ENCODE measurements at regions not wholly inside any gene's neighbourhood (a gene's known extent, or its start where the extent isn't known, plus 50 kb on each side); places are given as distances from the start of the nearest gene placed in this dataset.

- H3K4me1 ChIP-seq (ENCODE audit: control insufficient read depth in 2 of 2, insufficient read depth in 2 of 2, low read length in 2 of 2): peaks cover 0 to 7% of the 10 kb centered on the region in 2 donors
- DNase-seq (ENCODE audit: low read depth in 6 of 9, low spot score in 9 of 9): no peak
- no peaks in the 10 kb centered on the region for H3K36me3 ChIP-seq (ENCODE audit: control insufficient read depth in 2 of 2, insufficient read depth in 2 of 2, low read length in 1 of 2)
- H3K27me3 ChIP-seq (ENCODE audit: control insufficient read depth in 2 of 2, insufficient read depth in 1 of 2, low read length in 1 of 2): no peaks in the 10 kb centered on the region
- no peak overlapping the region for H3K4me3 ChIP-seq (ENCODE audit: low read length in 2 of 2)
- H3K27ac ChIP-seq (ENCODE audit: low read depth in 1 of 2, low read length in 1 of 2): no peak overlapping the region
- 42% methylated on average over 2 of the region's 2 CpGs for WGBS
- H3K9me3 ChIP-seq (ENCODE audit: control insufficient read depth in 2 of 2, insufficient read depth in 1 of 2, low read length in 1 of 2): no peaks in the 10 kb centered on the region
Measured at GRCh38 chr3:103055021-103055520, 620.3 kb downstream of the ZPLD1 start.

- 65% methylated on average over 3 of the region's 3 CpGs for WGBS
- DNase-seq (ENCODE audit: low read depth in 6 of 9, low spot score in 9 of 9): no peak
- Histone ChIP-seq H3K4me3 (ENCODE audit: low read length in 2 of 2) (no peak overlapping the region), H3K9me3 (ENCODE audit: control insufficient read depth in 2 of 2, insufficient read depth in 1 of 2, low read length in 1 of 2) (no peaks in the 10 kb centered on the region), H3K27ac (ENCODE audit: low read depth in 1 of 2, low read length in 1 of 2) (no peak overlapping the region), H3K36me3 (ENCODE audit: control insufficient read depth in 2 of 2, insufficient read depth in 2 of 2, low read length in 1 of 2) (no peaks in the 10 kb centered on the region), H3K4me1 (ENCODE audit: control insufficient read depth in 2 of 2, insufficient read depth in 2 of 2, low read length in 2 of 2) (peaks cover 0 to 7% of the 10 kb centered on the region in 2 donors), H3K27me3 (ENCODE audit: control insufficient read depth in 2 of 2, insufficient read depth in 1 of 2, low read length in 1 of 2) (no peaks in the 10 kb centered on the region)
Measured at GRCh38 chr3:103056542-103056941, 621.7 kb downstream of the ZPLD1 start.

- Histone ChIP-seq H3K27ac (ENCODE audit: low read depth in 1 of 2, low read length in 1 of 2) (no peak overlapping the region), H3K4me3 (ENCODE audit: low read length in 2 of 2) (no peak overlapping the region), H3K4me1 (ENCODE audit: control insufficient read depth in 2 of 2, insufficient read depth in 2 of 2, low read length in 2 of 2) (peaks cover 0 to 7% of the 10 kb centered on the region in 2 donors), H3K9me3 (ENCODE audit: control insufficient read depth in 2 of 2, insufficient read depth in 1 of 2, low read length in 1 of 2) (no peaks in the 10 kb centered on the region), H3K36me3 (ENCODE audit: control insufficient read depth in 2 of 2, insufficient read depth in 2 of 2, low read length in 1 of 2) (no peaks in the 10 kb centered on the region), H3K27me3 (ENCODE audit: control insufficient read depth in 2 of 2, insufficient read depth in 1 of 2, low read length in 1 of 2) (no peaks in the 10 kb centered on the region)
- WGBS: 92% methylated on average over 6 of the region's 6 CpGs
- no peak for DNase-seq (ENCODE audit: low read depth in 6 of 9, low spot score in 9 of 9)
Measured at GRCh38 chr3:103057003-103057402, 622.2 kb downstream of the ZPLD1 start.

- no peak overlapping the region for H3K4me3 ChIP-seq (ENCODE audit: low read length in 2 of 2)
- no peak overlapping the region for H3K27ac ChIP-seq (ENCODE audit: low read depth in 1 of 2, low read length in 1 of 2)
- no peaks in the 10 kb centered on the region for H3K9me3 ChIP-seq (ENCODE audit: control insufficient read depth in 2 of 2, insufficient read depth in 1 of 2, low read length in 1 of 2)
- peak in 3 of 9 donors; percentile 5 to 52 (median 10) for DNase-seq (ENCODE audit: low read depth in 6 of 9, low spot score in 9 of 9)
- H3K36me3 ChIP-seq (ENCODE audit: control insufficient read depth in 2 of 2, insufficient read depth in 2 of 2, low read length in 1 of 2): no peaks in the 10 kb centered on the region
- no peaks in the 10 kb centered on the region for H3K27me3 ChIP-seq (ENCODE audit: control insufficient read depth in 2 of 2, insufficient read depth in 1 of 2, low read length in 1 of 2)
- peaks cover 0 to 7% of the 10 kb centered on the region in 2 donors for H3K4me1 ChIP-seq (ENCODE audit: control insufficient read depth in 2 of 2, insufficient read depth in 2 of 2, low read length in 2 of 2)
Measured at GRCh38 chr3:103057487-103057886, 622.7 kb downstream of the ZPLD1 start.

- H3K9me3 ChIP-seq (ENCODE audit: control insufficient read depth in 2 of 2, insufficient read depth in 1 of 2, low read length in 1 of 2): no peaks in the 10 kb centered on the region
- no peak for DNase-seq (ENCODE audit: low read depth in 6 of 9, low spot score in 9 of 9)
- WGBS: 86% methylated on average over 2 of the region's 2 CpGs
- no peak overlapping the region for H3K4me3 ChIP-seq (ENCODE audit: low read length in 2 of 2)
- H3K27me3 ChIP-seq (ENCODE audit: control insufficient read depth in 2 of 2, insufficient read depth in 1 of 2, low read length in 1 of 2): no peaks in the 10 kb centered on the region
- no peak overlapping the region for H3K27ac ChIP-seq (ENCODE audit: low read depth in 1 of 2, low read length in 1 of 2)
- peaks cover 0 to 7% of the 10 kb centered on the region in 2 donors for H3K4me1 ChIP-seq (ENCODE audit: control insufficient read depth in 2 of 2, insufficient read depth in 2 of 2, low read length in 2 of 2)
- no peaks in the 10 kb centered on the region for H3K36me3 ChIP-seq (ENCODE audit: control insufficient read depth in 2 of 2, insufficient read depth in 2 of 2, low read length in 1 of 2)
Measured at GRCh38 chr3:103059432-103059831, 624.6 kb downstream of the ZPLD1 start.

GRCh38 chr3:103060242-103060641 lies 625.4 kb downstream of the ZPLD1 start:
- H3K27me3 ChIP-seq (ENCODE audit: control insufficient read depth in 2 of 2, insufficient read depth in 1 of 2, low read length in 1 of 2): no peaks in the 10 kb centered on the region
- no peak overlapping the region for H3K27ac ChIP-seq (ENCODE audit: low read depth in 1 of 2, low read length in 1 of 2)
- H3K36me3 ChIP-seq (ENCODE audit: control insufficient read depth in 2 of 2, insufficient read depth in 2 of 2, low read length in 1 of 2): no peaks in the 10 kb centered on the region
- no peaks in the 10 kb centered on the region for H3K9me3 ChIP-seq (ENCODE audit: control insufficient read depth in 2 of 2, insufficient read depth in 1 of 2, low read length in 1 of 2)
- WGBS: 90% methylated on average over 3 of the region's 3 CpGs
- no peak for DNase-seq (ENCODE audit: low read depth in 6 of 9, low spot score in 9 of 9)
- H3K4me3 ChIP-seq (ENCODE audit: low read length in 2 of 2): no peak overlapping the region
- H3K4me1 ChIP-seq (ENCODE audit: control insufficient read depth in 2 of 2, insufficient read depth in 2 of 2, low read length in 2 of 2): peaks cover 0 to 7% of the 10 kb centered on the region in 2 donors

- Histone ChIP-seq H3K4me3 (ENCODE audit: low read length in 2 of 2) (no peak overlapping the region), H3K9me3 (ENCODE audit: control insufficient read depth in 2 of 2, insufficient read depth in 1 of 2, low read length in 1 of 2) (no peaks in the 10 kb centered on the region), H3K27me3 (ENCODE audit: control insufficient read depth in 2 of 2, insufficient read depth in 1 of 2, low read length in 1 of 2) (no peaks in the 10 kb centered on the region), H3K36me3 (ENCODE audit: control insufficient read depth in 2 of 2, insufficient read depth in 2 of 2, low read length in 1 of 2) (no peaks in the 10 kb centered on the region), H3K4me1 (ENCODE audit: control insufficient read depth in 2 of 2, insufficient read depth in 2 of 2, low read length in 2 of 2) (no peaks in the 10 kb centered on the region), H3K27ac (ENCODE audit: low read depth in 1 of 2, low read length in 1 of 2) (no peak overlapping the region)
- no peak for DNase-seq (ENCODE audit: low read depth in 6 of 9, low spot score in 9 of 9)
- 78% methylated on average over 2 of the region's 2 CpGs for WGBS
Measured at GRCh38 chr3:103067963-103068362, 633.1 kb downstream of the ZPLD1 start.

- H3K36me3 ChIP-seq (ENCODE audit: control insufficient read depth in 2 of 2, insufficient read depth in 2 of 2, low read length in 1 of 2): no peaks in the 10 kb centered on the region
- H3K27ac ChIP-seq (ENCODE audit: low read depth in 1 of 2, low read length in 1 of 2): no peak overlapping the region
- no peaks in the 10 kb centered on the region for H3K27me3 ChIP-seq (ENCODE audit: control insufficient read depth in 2 of 2, insufficient read depth in 1 of 2, low read length in 1 of 2)
- no peak for DNase-seq (ENCODE audit: low read depth in 6 of 9, low spot score in 9 of 9)
- WGBS: 93% methylated on average over 2 of the region's 2 CpGs
- no peaks in the 10 kb centered on the region for H3K4me1 ChIP-seq (ENCODE audit: control insufficient read depth in 2 of 2, insufficient read depth in 2 of 2, low read length in 2 of 2)
- H3K9me3 ChIP-seq (ENCODE audit: control insufficient read depth in 2 of 2, insufficient read depth in 1 of 2, low read length in 1 of 2): no peaks in the 10 kb centered on the region
- H3K4me3 ChIP-seq (ENCODE audit: low read length in 2 of 2): no peak overlapping the region
Measured at GRCh38 chr3:103075282-103075681, 640.5 kb downstream of the ZPLD1 start.

- no peak overlapping the region for H3K27ac ChIP-seq (ENCODE audit: low read depth in 1 of 2, low read length in 1 of 2)
- no peak for DNase-seq (ENCODE audit: low read depth in 6 of 9, low spot score in 9 of 9)
- 93% methylated on average over 3 of the region's 3 CpGs for WGBS
Measured at GRCh38 chr3:103077910-103078309, 643.1 kb downstream of the ZPLD1 start.

GRCh38 chr3:103082501-103082900 lies 647.7 kb downstream of the ZPLD1 start:
- Histone ChIP-seq H3K9me3 (ENCODE audit: control insufficient read depth in 2 of 2, insufficient read depth in 1 of 2, low read length in 1 of 2) (no peaks in the 10 kb centered on the region), H3K36me3 (ENCODE audit: control insufficient read depth in 2 of 2, insufficient read depth in 2 of 2, low read length in 1 of 2) (no peaks in the 10 kb centered on the region), H3K4me1 (ENCODE audit: control insufficient read depth in 2 of 2, insufficient read depth in 2 of 2, low read length in 2 of 2) (no peaks in the 10 kb centered on the region), H3K4me3 (ENCODE audit: low read length in 2 of 2) (no peak overlapping the region), H3K27ac (ENCODE audit: low read depth in 1 of 2, low read length in 1 of 2) (no peak overlapping the region), H3K27me3 (ENCODE audit: control insufficient read depth in 2 of 2, insufficient read depth in 1 of 2, low read length in 1 of 2) (no peaks in the 10 kb centered on the region)
- DNase-seq (ENCODE audit: low read depth in 6 of 9, low spot score in 9 of 9): no peak
- 95% methylated on average over 1 of the region's 1 CpG for WGBS

More at GRCh38 chr3:103077910-103078309, 643.1 kb downstream of the ZPLD1 start:
- H3K27me3 ChIP-seq (ENCODE audit: control insufficient read depth in 2 of 2, insufficient read depth in 1 of 2, low read length in 1 of 2): no peaks in the 10 kb centered on the region
- no peaks in the 10 kb centered on the region for H3K4me1 ChIP-seq (ENCODE audit: control insufficient read depth in 2 of 2, insufficient read depth in 2 of 2, low read length in 2 of 2)
- no peak overlapping the region for H3K4me3 ChIP-seq (ENCODE audit: low read length in 2 of 2)
- no peaks in the 10 kb centered on the region for H3K36me3 ChIP-seq (ENCODE audit: control insufficient read depth in 2 of 2, insufficient read depth in 2 of 2, low read length in 1 of 2)
- no peaks in the 10 kb centered on the region for H3K9me3 ChIP-seq (ENCODE audit: control insufficient read depth in 2 of 2, insufficient read depth in 1 of 2, low read length in 1 of 2)
